SK-N-SH treated with all-trans-retinoic acid at 6 μM for 48 hours (cell line): ENCODE measurements at regions not wholly inside any gene's neighbourhood (a gene's known extent, or its start where the extent isn't known, plus 50 kb on each side); places are given as distances from the start of the nearest gene placed in this dataset.

ENCODE experiments used
- ATAC-seq: fragments of 200-7000 bp; cut with Tn5 transposase; 3 replicates; pipeline ENCODE4 v1.9.1; 2020; ENCODE audit warnings: mild to moderate bottlenecking, moderate library complexity
- ARNTL ChIP-seq: fragments of 450-650 bp; formaldehyde crosslinking; IDR thresholded peaks from 2 replicates; pipeline ENCODE4 v1.5.0; 2020; ENCODE audit warnings: low read depth, mild to moderate bottlenecking, moderate library complexity, borderline replicate concordance
- BACH2 ChIP-seq: fragments of 250-450 bp; sonication (Bioruptor Pico); IDR thresholded peaks from 2 replicates; pipeline ENCODE4 v1.9.0; 2021; ENCODE audit warnings: mild to moderate bottlenecking, borderline replicate concordance
- ESRRG ChIP-seq: fragments of 250-450 bp; sonication (Bioruptor Pico); IDR thresholded peaks from 2 replicates; pipeline ENCODE4 v1.6.1; 2021; ENCODE audit warnings: mild to moderate bottlenecking
- GLIS3 ChIP-seq: fragments of 250-450 bp; sonication (Bioruptor Pico); IDR thresholded peaks from 2 replicates; pipeline ENCODE4 v1.5.0; 2020; ENCODE audit warnings: mild to moderate bottlenecking, moderate library complexity
- ISL1 ChIP-seq: fragments of 250-450 bp; sonication (Bioruptor Pico); IDR thresholded peaks from 2 replicates; pipeline ENCODE4 v2.1.2; 2022; ENCODE audit warnings: mild to moderate bottlenecking, moderate library complexity
- PPARA ChIP-seq: fragments of 250-450 bp; sonication (Bioruptor Pico); IDR thresholded peaks from 2 replicates; pipeline ENCODE4 v1.5.0; 2020; ENCODE audit warnings: mild to moderate bottlenecking, borderline replicate concordance
- RARB ChIP-seq: fragments of 250-450 bp; sonication (Bioruptor Pico); IDR thresholded peaks from 2 replicates; pipeline ENCODE4 v1.8.0; 2021; ENCODE audit warnings: mild to moderate bottlenecking, moderate library complexity
- SNAI2 ChIP-seq: fragments of 250-450 bp; sonication (Bioruptor Pico); IDR thresholded peaks from 2 replicates; pipeline ENCODE4 v1.5.0; 2020; ENCODE audit warnings: mild to moderate bottlenecking, moderate library complexity
- TCF4 ChIP-seq: fragments of 250-450 bp; sonication (Bioruptor Pico); IDR thresholded peaks from 2 replicates; pipeline ENCODE4 v1.8.0; 2021; ENCODE audit warnings: mild to moderate bottlenecking, moderate library complexity, borderline replicate concordance
- TOX ChIP-seq: fragments of 250-450 bp; sonication (Bioruptor Pico); IDR thresholded peaks from 2 replicates; pipeline ENCODE4 v1.8.0; 2021; ENCODE audit warnings: mild to moderate bottlenecking, moderate library complexity, borderline replicate concordance
- ZC3H10 ChIP-seq: fragments of 250-450 bp; sonication (Bioruptor Pico); IDR thresholded peaks from 2 replicates; pipeline ENCODE4 v1.5.1; 2021; ENCODE audit warnings: mild to moderate bottlenecking, moderate library complexity
- ZFP3 ChIP-seq: fragments of 250-450 bp; sonication (Bioruptor Pico); IDR thresholded peaks from 2 replicates; pipeline ENCODE4 v1.5.0; 2020; ENCODE audit warnings: mild to moderate bottlenecking, moderate library complexity
- ZFP30 ChIP-seq: fragments of 450-650 bp; formaldehyde crosslinking; IDR thresholded peaks from 2 replicates; pipeline ENCODE4 v1.5.0; 2022; ENCODE audit warnings: mild to moderate bottlenecking, moderate library complexity
- ZNF565 ChIP-seq: fragments of 450-650 bp; formaldehyde crosslinking; conservative IDR thresholded peaks from 2 replicates; pipeline ENCODE4 v1.5.0; 2020; ENCODE audit warnings: low read depth, mild to moderate bottlenecking, moderate library complexity
- ZNF70 ChIP-seq: fragments of 450-650 bp; formaldehyde crosslinking; IDR thresholded peaks from 2 replicates; pipeline ENCODE4 v1.5.0; 2020; ENCODE audit warnings: mild to moderate bottlenecking, moderate library complexity
- ZNF8 ChIP-seq: fragments of 450-650 bp; formaldehyde crosslinking; IDR thresholded peaks from 2 replicates; pipeline ENCODE4 v1.5.0; 2020; ENCODE audit warnings: mild to moderate bottlenecking, moderate library complexity
- TF ChIP-seq, protein P1 (sequence below): fragments of 250-450 bp; sonication (Bioruptor Pico); IDR thresholded peaks from 2 replicates; pipeline ENCODE4 v1.8.0; 2020; ENCODE audit warnings: mild to moderate bottlenecking, moderate library complexity, borderline replicate concordance
- TF ChIP-seq, protein P2 (sequence below): fragments of 250-450 bp; sonication (Bioruptor Pico); IDR thresholded peaks from 2 replicates; pipeline ENCODE4 v1.5.1; 2021; ENCODE audit warnings: mild to moderate bottlenecking, moderate library complexity
- TF ChIP-seq, protein P3 (sequence below): fragments of 250-450 bp; sonication (Bioruptor Pico); IDR thresholded peaks from 2 replicates; pipeline ENCODE4 v1.8.0; 2021; ENCODE audit warnings: low read depth, mild to moderate bottlenecking, moderate library complexity, borderline replicate concordance

DNA sequence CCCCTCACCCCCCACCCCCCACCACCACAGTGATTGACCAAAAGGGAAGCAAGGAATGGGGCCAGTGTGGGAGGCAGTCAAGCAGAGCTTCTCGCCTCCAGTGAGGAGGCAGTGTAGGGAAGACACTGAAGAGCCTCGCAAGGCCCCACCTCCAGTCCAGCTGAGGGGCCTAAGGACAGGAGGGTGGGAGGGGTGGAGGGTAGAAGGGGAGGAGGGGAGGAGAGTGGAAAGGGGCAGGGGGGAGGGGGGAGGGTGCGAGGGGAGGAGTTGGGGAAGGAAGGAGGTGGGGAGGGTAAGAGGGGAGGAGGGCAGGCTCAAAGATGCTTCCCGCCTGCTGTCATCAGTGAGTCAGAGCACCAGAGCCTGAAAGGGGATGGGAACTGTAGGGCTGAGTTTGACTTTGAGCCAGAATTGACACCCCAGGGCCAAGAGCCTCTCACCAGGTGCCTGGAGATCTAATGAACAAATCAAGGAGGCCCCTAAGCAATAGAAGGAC, 786.2 kb downstream of the UQCRFS1 start (continued):
- TF ChIP-seq, protein P1, sequence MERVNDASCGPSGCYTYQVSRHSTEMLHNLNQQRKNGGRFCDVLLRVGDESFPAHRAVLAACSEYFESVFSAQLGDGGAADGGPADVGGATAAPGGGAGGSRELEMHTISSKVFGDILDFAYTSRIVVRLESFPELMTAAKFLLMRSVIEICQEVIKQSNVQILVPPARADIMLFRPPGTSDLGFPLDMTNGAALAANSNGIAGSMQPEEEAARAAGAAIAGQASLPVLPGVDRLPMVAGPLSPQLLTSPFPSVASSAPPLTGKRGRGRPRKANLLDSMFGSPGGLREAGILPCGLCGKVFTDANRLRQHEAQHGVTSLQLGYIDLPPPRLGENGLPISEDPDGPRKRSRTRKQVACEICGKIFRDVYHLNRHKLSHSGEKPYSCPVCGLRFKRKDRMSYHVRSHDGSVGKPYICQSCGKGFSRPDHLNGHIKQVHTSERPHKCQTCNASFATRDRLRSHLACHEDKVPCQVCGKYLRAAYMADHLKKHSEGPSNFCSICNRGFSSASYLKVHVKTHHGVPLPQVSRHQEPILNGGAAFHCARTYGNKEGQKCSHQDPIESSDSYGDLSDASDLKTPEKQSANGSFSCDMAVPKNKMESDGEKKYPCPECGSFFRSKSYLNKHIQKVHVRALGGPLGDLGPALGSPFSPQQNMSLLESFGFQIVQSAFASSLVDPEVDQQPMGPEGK (CRISPR knock-in tag), result no peak
- no peak for TF ChIP-seq ZNF8 (CRISPR knock-in tag)
- no peak for TF ChIP-seq RARB (CRISPR knock-in tag)

DNA sequence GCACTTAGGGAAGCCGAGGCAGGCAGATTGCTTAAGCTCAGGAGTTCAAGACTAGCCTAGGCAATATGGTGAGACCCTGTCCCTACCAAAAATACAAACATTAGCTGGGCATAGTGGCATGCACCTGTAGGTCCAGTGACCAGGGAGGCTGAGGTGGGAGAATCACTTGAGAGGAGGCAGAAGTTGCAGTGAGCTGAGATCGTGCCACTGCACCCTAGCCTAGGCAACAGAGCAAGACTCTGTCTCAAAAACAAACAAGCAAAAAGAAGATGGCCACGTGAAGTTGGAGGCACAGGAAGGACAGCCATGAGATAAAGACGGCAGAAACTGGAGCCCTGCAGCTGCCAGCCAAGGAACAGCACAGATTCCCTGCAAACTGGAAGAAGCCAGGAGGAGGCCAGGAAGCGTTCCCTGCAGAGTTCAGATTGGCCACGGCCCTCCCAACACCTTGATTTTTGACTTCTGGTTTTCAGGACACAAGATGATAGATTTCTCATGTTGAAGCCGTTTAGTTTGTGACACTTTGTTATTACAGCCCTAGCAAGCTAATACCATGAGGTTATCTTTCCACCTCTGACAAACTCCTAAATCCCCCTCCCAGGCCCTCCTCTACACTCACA, 786.7 kb downstream of the UQCRFS1 start:
- ATAC-seq, result no peak
- TF ChIP-seq, protein P2, sequence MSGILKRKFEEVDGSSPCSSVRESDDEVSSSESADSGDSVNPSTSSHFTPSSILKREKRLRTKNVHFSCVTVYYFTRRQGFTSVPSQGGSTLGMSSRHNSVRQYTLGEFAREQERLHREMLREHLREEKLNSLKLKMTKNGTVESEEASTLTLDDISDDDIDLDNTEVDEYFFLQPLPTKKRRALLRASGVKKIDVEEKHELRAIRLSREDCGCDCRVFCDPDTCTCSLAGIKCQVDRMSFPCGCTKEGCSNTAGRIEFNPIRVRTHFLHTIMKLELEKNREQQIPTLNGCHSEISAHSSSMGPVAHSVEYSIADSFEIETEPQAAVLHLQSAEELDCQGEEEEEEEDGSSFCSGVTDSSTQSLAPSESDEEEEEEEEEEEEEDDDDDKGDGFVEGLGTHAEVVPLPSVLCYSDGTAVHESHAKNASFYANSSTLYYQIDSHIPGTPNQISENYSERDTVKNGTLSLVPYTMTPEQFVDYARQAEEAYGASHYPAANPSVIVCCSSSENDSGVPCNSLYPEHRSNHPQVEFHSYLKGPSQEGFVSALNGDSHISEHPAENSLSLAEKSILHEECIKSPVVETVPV, result no peak
- no peak for TF ChIP-seq SNAI2 (CRISPR knock-in tag)
- TF ChIP-seq ZNF565, result no peak
- TF ChIP-seq ARNTL (CRISPR knock-in tag), result no peak
- TF ChIP-seq, protein P3, sequence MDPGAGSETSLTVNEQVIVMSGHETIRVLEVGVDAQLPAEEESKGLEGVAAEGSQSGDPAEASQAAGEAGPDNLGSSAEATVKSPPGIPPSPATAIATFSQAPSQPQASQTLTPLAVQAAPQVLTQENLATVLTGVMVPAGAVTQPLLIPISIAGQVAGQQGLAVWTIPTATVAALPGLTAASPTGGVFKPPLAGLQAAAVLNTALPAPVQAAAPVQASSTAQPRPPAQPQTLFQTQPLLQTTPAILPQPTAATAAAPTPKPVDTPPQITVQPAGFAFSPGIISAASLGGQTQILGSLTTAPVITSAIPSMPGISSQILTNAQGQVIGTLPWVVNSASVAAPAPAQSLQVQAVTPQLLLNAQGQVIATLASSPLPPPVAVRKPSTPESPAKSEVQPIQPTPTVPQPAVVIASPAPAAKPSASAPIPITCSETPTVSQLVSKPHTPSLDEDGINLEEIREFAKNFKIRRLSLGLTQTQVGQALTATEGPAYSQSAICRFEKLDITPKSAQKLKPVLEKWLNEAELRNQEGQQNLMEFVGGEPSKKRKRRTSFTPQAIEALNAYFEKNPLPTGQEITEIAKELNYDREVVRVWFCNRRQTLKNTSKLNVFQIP (CRISPR knock-in tag), result no peak
- no peak for TF ChIP-seq ISL1 (CRISPR knock-in tag)
- no peak for TF ChIP-seq ZNF8 (CRISPR knock-in tag)
- no peak for TF ChIP-seq RARB (CRISPR knock-in tag)
- TF ChIP-seq ESRRG, result no peak
- no peak for TF ChIP-seq PPARA (CRISPR knock-in tag)
- no peak for TF ChIP-seq ZNF70 (CRISPR knock-in tag)
- TF ChIP-seq ZC3H10, result no peak
- no peak for TF ChIP-seq TOX (CRISPR knock-in tag)
- TF ChIP-seq ZFP30 (CRISPR knock-in tag), result no peak

DNA sequence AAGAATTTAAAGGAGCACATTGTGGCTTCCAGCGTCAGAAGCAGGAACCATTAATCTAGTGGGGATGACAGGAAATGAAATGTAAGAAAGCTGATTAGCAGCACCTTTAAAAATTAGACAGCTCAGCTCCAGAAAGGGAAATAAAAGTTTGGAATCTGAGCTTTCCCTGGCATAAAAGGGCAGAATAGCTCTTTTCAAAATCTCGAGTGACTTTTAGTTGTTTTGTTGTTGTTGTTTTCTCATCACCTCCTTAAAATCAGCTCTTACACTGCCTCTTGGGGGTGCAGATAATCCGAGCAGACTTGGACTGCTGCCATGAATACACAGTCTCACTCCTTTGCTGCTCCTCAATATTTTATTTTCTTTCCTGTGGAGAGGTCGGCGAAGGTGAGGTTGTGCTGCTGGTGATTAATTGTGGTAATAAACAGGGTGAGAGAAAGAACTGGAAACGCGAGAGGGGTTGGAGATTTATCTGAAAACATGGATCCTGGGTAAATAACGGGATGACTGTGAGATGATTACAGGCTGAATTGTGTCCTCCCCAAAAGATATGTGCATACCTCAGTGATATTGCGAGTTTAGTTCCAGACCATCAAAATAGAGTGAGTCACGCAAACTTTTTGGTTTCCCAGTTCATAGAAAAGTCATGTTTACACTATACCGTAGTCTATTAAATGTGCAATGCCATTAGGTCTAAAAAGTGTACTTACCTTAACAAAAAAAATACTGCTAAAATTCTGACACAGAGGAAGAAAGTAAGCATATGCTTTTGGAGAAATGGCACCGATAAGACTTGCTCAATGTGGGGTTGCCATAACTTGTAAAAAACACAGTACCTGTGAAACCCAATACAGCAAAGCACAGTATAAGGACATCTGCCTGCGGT, 787.7 kb downstream of the UQCRFS1 start:
- TF ChIP-seq TCF4 (CRISPR knock-in tag) (no peak), ZFP3 (CRISPR knock-in tag) (no peak), GLIS3 (CRISPR knock-in tag) (no peak), BACH2 (CRISPR knock-in tag) (no peak), ZNF8 (CRISPR knock-in tag) (no peak), RARB (CRISPR knock-in tag) (no peak), ISL1 (CRISPR knock-in tag) (no peak), ZNF70 (CRISPR knock-in tag) (no peak), ZNF565 (no peak)
- TF ChIP-seq, protein P1 (CRISPR knock-in tag), result no peak
- no peak for ATAC-seq

DNA sequence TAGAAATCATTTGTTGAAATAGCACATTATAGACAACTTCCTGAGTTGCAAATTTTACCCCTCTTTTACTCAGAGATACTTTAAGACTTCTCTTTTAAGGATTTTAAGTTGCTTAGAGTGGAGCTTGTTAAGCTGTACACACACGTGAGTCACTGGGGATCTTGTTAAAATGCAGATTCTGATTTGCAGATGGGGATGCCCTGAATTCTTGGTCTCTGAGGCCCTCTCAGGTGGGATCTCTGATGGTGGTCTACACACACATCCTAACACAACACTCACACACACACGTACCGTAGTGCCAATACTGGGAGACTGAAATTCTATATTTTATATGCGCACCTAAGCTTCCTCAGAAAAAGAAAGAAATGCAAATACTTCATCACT, 788.3 kb downstream of the UQCRFS1 start:
- no peak for ATAC-seq
- no peak for TF ChIP-seq ZNF565
- no peak for TF ChIP-seq ZNF8 (CRISPR knock-in tag)
- no peak for TF ChIP-seq GLIS3 (CRISPR knock-in tag)
